ENCODE measurements at regions not wholly inside any gene's neighbourhood (a gene's known extent, or its start where the extent isn't known, plus 50 kb on each side); places are given as distances from the start of the nearest gene placed in this dataset.

- no peak for TF ChIP-seq POLR2AphosphoS5 (IDR thresholded peaks at IDR 0.05)
- TF ChIP-seq CTCF (IDR thresholded peaks at IDR 0.05): no peak
- TF ChIP-seq POLR2A (IDR thresholded peaks at IDR 0.05): no peak
These were observed 1227.1 kb downstream of the SLITRK1 start for GRCh38 chr13:82654861-82655855.

All from gastroesophageal sphincter (tissue), 3 donors.